HepG2 (cell line): ENCODE measurements at regions not wholly inside any gene's neighbourhood (a gene's known extent, or its start where the extent isn't known, plus 50 kb on each side); places are given as distances from the start of the nearest gene placed in this dataset.
A peak's percentile ranks its signal among the peaks of the same experiment; 100 is the strongest.

Experiments
- ATM ChIP-seq: fragments of 450-650 bp; IDR thresholded peaks from 2 replicates; pipeline ENCODE4 v1.7.1; 2017; ENCODE audit warnings: mild to moderate bottlenecking, borderline replicate concordance
- CAMTA2 ChIP-seq: sonication (generic); formaldehyde crosslinking; IDR thresholded peaks from 2 replicates; pipeline ENCODE4 v1.4.0; 2020; ENCODE audit warnings: mild to moderate bottlenecking, missing genetic modification reagents, borderline replicate concordance
- CHCHD3 ChIP-seq: sonication (generic); formaldehyde crosslinking; IDR thresholded peaks from 2 replicates; pipeline ENCODE4 v1.8.0; 2022; ENCODE audit warnings: mild to moderate bottlenecking, missing genetic modification reagents, moderate library complexity
- FOXA1 ChIP-seq, 2 experiments: fragments of 450-650 bp in 1 of 2; sonication (generic) in 1 of 2; formaldehyde crosslinking in 1 of 2; IDR thresholded peaks; 2 replicates each; pipeline versions ENCODE4 v1.4.0 to v1.6.1; 2016 to 2020; ENCODE audit warnings: missing genetic modification reagents in 1 of 2
- FOXA3 ChIP-seq: IDR thresholded peaks from 2 replicates; pipeline ENCODE4 v1.6.1; 2016; ENCODE audit warnings: missing genetic modification reagents, missing compliant biosample characterization
- FOXP1 ChIP-seq, 2 experiments: fragments of 450-650 bp in 1 of 2; IDR thresholded peaks; 2 replicates each; pipeline ENCODE4 v1.6.1; 2017 to 2018; ENCODE audit warnings: antibody characterized with exemption in 1 of 2
- FUBP1 ChIP-seq: sonication (generic); formaldehyde crosslinking; IDR thresholded peaks from 2 replicates; pipeline ENCODE4 v1.5.1; 2020; ENCODE audit warnings: missing genetic modification reagents, mild to moderate bottlenecking, borderline replicate concordance
- HNF4A ChIP-seq: sonication (generic); formaldehyde crosslinking; IDR thresholded peaks from 2 replicates; pipeline ENCODE4 v1.4.0; 2020; ENCODE audit warnings: missing genetic modification reagents
- HNF4G ChIP-seq, 2 experiments: sonication (generic) in 1 of 2; formaldehyde crosslinking in 1 of 2; IDR thresholded peaks; 2 replicates each; pipeline versions ENCODE4 v1.4.0 to v1.6.1; 2011 to 2020; ENCODE audit warnings: borderline replicate concordance in 2 of 2, low read depth in 2 of 2, mild to moderate bottlenecking in 2 of 2, low read length in 1 of 2, missing genetic modification reagents in 1 of 2, moderate library complexity in 1 of 2
- NCOA2 ChIP-seq: sonication (generic); formaldehyde crosslinking; IDR thresholded peaks from 2 replicates; pipeline ENCODE4 v1.8.0; 2022; ENCODE audit warnings: inconsistent platforms
- SIX4 ChIP-seq: sonication (generic); formaldehyde crosslinking; IDR thresholded peaks from 2 replicates; pipeline ENCODE4 v1.4.0; 2020; ENCODE audit warnings: missing genetic modification reagents
- SOX5 ChIP-seq: IDR thresholded peaks from 2 replicates; pipeline ENCODE4 v1.6.1; 2016; ENCODE audit warnings: borderline replicate concordance
- XRCC5 ChIP-seq: fragments of 200-400 bp; formaldehyde crosslinking; optimal IDR thresholded peaks from 2 replicates; pipeline ENCODE3; 2017; ENCODE audit warnings: mild to moderate bottlenecking, low read length
- ZBTB20 ChIP-seq: sonication (generic); formaldehyde crosslinking; IDR thresholded peaks from 2 replicates; pipeline ENCODE4 v1.8.1; 2023; ENCODE audit warnings: missing genetic modification reagents, low read depth, mild to moderate bottlenecking, borderline replicate concordance
- ZNF431 ChIP-seq: sonication (generic); formaldehyde crosslinking; IDR thresholded peaks from 2 replicates; pipeline ENCODE4 v1.9.0; 2022; ENCODE audit warnings: missing genetic modification reagents, low read depth, mild to moderate bottlenecking, borderline replicate concordance
- ZNF7 ChIP-seq: IDR thresholded peaks from 2 replicates; pipeline ENCODE4 v1.6.1; 2016; ENCODE audit warnings: missing biosample characterization, missing genetic modification reagents

GRCh38 chr6:108795122-108795521 lies 53.1 kb upstream of the ARMC2 start (continued):
- TF ChIP-seq XRCC5 = peak; percentile 24
- no peak for TF ChIP-seq SIX4
- TF ChIP-seq ATM = no peak
- TF ChIP-seq FOXA3 (CRISPR knock-in tag) = peak; percentile 54
- no peak for TF ChIP-seq FOXA1 (IDR thresholded peaks at IDR 0.05)
- peak; percentile 30; the same call in 1 of the 2 replicates for TF ChIP-seq FOXA1 (CRISPR knock-in tag; IDR thresholded peaks at IDR 0.05)
- no peak for TF ChIP-seq CHCHD3 (CRISPR knock-in tag)
- no peak for TF ChIP-seq ZNF431 (CRISPR knock-in tag)
- peak; percentile 87 for TF ChIP-seq HNF4A
- peak; percentile 75 for TF ChIP-seq HNF4G (IDR thresholded peaks at IDR 0.05; ENCODE audit: borderline replicate concordance, low read depth, low read length)
- TF ChIP-seq HNF4G (CRISPR knock-in tag; IDR thresholded peaks at IDR 0.05; ENCODE audit: borderline replicate concordance, low read depth) = peak; percentile 70; the same call in 1 of the 2 replicates
- TF ChIP-seq SOX5 (CRISPR knock-in tag) = peak; percentile 18; the same call in 1 of the 2 replicates
- TF ChIP-seq FUBP1 = no peak
- 0 out of 2 replicates have a peak, but pooled peaks have one; percentile 23 for TF ChIP-seq NCOA2
- TF ChIP-seq FOXP1 (IDR thresholded peaks at IDR 0.05) = no peak
- no peak for TF ChIP-seq FOXP1 (CRISPR knock-in tag; IDR thresholded peaks at IDR 0.05)
- TF ChIP-seq CAMTA2 = no peak
- no peak for TF ChIP-seq ZBTB20 (CRISPR knock-in tag)
- TF ChIP-seq ZNF7 (CRISPR knock-in tag) = peak; percentile 95
